Testis (tissue), 2 donors: ENCODE measurements at regions not wholly inside any gene's neighbourhood (a gene's known extent, or its start where the extent isn't known, plus 50 kb on each side); places are given as distances from the start of the nearest gene placed in this dataset.

ENCODE experiments used
- CTCF ChIP-seq, 3 experiments: fragments of 450-650 bp in 2 of 3; fragments of 200-600 bp in 1 of 3; sonication (generic) in 1 of 3; IDR thresholded peaks; one replicate each; pipeline ENCODE4 v1.5.1; 2016 to 2019; ENCODE audit warnings: antibody characterized with exemption in 3 of 3, mild to moderate bottlenecking in 2 of 3, moderate library complexity in 1 of 3
- POLR2A ChIP-seq: fragments of 450-650 bp; IDR thresholded peaks from one replicate; pipeline ENCODE4 v1.6.1; 2017; ENCODE audit warnings: antibody characterized with exemption, mild to moderate bottlenecking, moderate library complexity

- TF ChIP-seq CTCF (IDR thresholded peaks at IDR 0.05) (no peak), POLR2A (no peak)
These were observed 616.3 kb upstream of the BCHE start for GRCh38 chr3:166453478-166453877.
